ENCODE measurements at regions not wholly inside any gene's neighbourhood (a gene's known extent, or its start where the extent isn't known, plus 50 kb on each side); places are given as distances from the start of the nearest gene placed in this dataset.
"Not testable (repeated sequence)": the region's sequence is repeated elsewhere in the genome, so short reads cannot be mapped to it uniquely, and the experiment has no call there.

DNA sequence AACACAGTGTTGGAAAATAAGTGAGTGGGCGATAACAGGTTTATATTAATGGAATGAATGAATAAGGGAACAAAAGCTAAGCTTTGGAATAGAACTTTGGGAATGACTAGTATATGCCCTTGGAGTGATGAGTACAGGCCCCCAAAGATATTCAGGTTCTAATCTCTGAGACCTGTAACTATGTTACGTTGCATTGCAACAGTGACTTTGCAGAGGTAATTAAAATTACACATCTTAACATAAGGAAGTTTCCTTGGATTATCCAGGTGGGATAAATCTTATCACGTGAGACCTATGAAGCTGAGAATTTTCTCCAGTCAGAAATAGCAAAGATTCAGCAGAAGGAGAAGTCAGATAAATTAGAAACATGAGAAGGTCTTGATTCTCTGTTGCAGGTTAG, 661.5 kb upstream of the LINC00305 start:
- no peak for DNase-seq

DNA sequence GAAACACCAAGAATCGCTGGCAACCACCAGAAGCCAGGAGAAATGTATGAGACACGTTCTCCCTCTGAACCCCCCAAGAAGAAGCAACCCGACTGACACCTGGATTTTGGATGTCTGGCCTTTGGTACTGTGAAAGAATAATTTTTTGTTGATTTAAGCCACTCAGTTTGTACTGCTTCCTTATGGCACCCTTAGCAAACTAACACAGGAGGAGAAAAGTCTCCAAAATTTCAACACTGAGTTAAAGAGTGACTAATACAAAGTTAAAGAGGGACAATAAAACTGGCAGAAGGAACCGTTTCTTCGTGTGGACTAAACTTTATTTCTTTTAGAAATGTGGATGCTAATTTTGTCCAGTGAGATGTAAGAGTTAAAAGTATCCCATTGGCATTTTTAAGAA, 660.9 kb upstream of the LINC00305 start:
- DNase-seq, result no peak

DNA sequence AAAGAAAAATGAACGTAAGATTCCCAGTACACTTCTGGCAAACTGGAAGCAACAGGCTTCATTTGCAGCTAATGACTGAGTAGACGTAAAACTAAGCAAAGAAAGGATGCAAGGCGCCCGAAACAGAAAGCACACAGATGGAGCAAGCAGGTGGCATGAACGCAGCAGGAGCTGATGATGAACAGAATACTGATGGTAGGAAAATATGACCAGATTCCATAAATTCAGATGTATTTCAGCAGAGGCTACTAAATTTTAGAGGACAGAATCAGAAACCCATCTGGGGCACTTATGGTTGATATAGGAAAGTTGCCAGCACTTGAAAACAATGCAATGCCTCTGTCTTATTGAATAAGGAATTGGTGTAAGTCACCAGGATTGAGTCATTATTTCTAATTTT, 658.7 kb upstream of the LINC00305 start:
- DNase-seq, result no peak

DNA sequence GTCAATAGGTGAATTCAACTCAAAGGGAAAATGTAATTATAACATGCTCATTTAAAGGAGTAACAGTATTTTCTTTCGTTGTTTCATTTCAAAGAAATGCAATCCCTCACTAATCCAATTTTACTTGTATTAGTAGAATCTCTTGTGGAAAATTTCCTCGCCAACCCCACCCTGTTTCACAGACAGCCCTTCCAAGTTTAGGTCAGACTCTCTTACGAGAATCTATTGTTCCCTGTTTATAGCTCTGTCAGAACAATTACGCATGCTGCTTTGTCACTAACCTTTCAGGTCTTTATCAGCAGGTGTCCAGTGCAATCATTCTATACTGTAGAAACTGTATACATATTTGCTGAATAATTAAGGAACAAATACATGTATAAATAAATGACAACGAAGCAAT, 657.8 kb upstream of the LINC00305 start:
- no peak for DNase-seq

DNA sequence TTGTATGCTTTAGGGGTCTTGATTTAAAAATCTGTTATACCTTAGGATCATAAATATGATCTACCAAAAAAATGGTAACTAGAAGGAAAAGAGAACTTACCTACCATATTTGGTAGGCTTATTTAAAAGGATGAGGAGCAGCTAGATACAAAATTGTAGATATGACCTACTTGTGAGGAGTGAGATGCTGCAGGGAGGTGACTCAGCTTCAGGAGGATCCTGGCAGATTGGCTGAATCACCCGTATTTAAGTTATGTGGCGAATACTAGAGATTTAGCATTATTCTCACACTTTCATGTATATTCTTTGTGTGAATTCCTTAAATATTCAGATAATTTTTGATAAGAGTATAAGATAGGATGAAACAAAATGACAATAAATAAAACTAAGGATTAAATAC, 657.3 kb upstream of the LINC00305 start:
- no peak for DNase-seq

DNA sequence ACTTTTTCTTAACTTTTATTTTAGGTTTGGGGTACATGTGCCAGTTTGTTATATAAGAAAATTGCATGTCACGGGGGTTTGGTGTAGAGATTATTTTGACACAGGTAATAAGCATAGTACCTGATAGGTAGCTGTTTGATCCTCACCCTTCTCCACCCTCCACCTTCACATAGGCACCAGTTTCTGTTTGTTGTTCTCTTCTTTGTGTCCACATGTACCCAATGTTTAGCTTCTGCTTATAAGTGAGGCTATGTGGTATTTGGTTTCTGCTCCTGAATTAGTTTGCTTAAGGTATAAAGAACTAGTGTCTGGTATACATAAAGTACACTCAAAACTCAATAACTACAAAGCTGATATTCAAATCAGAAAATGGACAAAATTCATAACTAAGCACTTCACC, 654.6 kb upstream of the LINC00305 start:
- DNase-seq, result no peak

DNA sequence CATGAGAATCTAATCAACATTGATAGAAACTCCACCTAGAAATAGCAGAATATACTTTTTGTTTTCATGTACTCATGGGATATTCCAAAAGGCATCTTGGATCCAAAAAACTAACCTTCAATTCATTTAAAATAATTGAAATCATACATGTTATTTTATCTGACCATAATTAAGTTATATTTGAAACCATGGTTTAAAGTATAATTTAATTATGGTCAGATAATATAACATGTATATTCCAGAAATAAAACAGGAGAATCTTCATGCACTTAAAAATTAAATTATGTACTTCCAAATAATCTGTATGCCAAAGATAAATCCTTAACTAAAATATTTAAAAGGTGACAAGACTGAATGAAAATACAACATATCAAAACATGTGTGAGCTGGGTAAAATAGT, 651.3 kb upstream of the LINC00305 start:
- DNase-seq, result no peak

DNA sequence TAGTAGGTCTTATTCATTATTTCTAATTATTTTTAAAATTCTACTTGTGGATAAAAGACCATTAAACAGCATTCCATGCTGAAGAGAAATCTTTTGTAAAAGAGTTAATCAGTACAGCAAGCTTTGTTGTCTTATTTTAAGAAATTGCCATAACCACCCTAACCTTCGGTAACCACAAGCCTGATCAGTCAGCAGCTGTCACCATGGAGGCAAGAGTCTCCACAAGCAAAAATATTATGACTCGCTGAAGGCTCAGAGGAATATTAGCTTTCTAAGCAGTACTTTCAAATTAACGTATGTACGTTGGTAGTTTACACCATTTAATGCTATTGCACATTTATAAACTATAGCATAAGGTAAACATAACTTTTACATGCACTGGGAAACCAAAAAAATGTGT, 650.5 kb upstream of the LINC00305 start:
- DNase-seq, result no peak

DNA sequence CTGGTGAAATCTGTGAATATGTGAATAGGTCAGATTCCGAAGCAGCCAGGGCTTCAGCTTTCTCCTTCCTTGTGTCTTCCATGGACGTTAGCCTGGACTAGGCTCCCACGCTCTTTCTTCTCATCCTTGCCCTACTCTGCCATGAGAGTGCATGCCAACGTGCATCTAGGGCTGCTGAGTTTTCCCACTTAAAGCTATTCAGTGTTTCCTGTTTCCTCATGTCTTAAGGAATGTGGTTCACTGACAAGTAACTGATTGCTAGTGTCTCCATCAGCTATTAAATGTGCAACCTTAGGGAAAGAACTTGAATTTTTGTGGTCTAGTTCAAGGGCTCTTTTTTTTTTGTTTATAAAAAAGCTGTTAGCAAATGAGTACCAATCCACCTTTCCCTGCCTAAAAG, 642.3 kb upstream of the LINC00305 start:
- no peak for DNase-seq

DNA sequence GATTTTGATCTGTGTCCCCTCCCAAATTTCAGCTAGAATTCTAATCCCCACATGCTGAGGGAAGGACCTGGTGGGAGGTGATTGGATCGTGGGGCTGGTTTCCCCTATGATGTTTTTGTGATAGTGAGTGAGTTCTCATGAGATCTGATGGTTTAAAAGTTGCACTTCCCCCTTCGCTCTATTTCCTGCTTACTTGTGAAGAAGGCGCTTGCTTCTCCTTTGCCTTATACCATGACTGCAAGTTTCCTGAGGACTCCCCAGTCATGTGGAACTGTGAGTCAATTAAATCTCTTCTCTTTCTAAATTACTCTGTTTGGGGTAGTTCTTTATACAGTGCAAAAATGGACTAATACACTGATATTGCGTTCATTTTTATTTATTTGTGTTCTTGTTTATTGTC, 636.8 kb upstream of the LINC00305 start:
- no peak for DNase-seq

DNA sequence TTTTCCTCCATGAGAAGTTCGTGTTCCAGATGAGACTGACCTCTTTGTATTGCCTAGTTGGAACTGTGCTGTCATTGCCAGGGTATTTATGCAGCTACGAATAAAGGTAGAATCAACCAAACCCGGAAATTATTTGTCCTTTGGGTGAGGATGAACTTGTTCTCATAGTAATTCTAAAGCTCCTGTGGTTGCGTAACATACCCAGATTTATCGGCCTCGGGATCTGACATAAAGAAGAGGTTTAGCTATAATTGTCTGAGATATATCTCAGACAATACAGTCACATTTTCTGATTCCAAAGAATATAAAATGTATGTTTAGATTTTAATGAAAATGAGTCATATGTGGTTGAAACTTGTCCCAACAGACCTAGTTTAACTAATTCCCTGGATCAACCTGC, 628.7 kb upstream of the LINC00305 start:
- no peak for DNase-seq

DNA sequence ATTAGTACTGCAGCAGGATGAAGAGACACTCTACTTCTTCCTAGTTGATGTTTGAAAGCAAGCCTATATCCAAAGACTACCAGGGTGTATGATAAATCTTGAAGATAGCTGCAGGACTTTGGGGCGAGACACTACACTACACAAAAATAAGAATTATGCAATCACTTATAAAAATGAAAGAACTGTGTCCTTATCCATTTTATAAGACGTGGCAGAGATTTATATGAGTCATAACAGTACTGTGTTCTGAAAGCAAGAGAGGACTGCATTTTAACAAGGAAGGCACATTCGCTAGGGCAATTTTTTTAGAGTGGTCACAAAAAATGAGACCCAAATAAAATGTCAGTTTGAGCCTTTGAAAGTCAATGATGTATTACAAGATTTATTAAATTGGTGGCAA, 617.0 kb upstream of the LINC00305 start:
- DNase-seq, result no peak

DNA sequence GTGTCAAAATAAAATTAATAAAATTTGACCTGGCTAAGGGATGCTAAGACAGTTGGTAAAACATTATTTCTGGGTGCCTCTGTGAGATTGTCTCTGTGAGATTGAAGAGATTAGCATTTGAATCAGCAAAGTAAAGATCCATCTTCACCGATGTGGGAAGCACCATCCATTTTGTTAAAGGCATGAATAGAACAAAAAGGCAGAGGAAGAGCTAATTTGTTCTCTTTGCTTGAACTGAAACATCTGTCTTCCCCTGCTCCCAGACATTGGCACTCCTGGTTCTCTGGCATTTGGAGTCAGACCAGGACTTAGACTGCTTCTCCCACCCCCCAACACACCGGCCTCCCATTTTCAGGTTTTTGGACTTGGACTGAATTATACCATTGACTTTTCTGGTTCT, 603.8 kb upstream of the LINC00305 start:
- no peak for DNase-seq

DNA sequence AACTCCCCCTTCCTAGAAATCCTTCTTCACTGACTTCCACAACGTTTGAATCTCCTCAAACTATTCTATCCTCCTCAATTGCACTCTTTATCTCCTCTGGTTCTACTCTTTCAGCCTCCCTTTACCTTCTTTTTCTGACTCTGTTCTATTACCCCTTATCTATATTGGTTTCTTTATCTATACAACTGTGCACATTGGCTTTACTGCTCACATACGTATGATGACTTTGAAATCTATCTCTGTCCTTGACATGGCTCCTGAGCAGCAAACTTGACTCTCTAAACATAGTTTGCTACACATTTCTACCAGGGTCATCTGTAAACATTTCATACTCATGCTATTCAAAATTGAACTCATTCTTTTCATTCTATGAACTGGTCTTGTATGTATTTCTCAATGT, 601.0 kb upstream of the LINC00305 start:
- no peak for DNase-seq

DNA sequence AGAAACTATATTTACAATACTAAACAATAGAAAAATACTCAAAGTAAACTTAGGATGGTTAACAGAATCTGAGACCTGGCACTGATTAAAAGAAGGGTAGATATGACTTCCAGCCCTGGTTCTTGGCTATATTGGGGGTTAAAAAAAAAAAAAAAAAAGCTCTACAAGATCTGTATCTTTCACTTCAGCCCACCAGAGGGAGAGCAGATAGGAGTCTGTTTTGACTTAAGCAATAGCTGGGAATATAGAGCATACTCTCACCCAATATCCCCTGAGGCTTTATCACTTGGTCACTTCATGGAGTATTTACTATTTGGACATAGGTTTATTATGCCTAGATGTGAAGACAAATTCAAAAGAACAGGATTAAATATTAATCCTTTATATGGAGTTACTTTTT, 598.9 kb upstream of the LINC00305 start:
- DNase-seq, result no peak

DNA sequence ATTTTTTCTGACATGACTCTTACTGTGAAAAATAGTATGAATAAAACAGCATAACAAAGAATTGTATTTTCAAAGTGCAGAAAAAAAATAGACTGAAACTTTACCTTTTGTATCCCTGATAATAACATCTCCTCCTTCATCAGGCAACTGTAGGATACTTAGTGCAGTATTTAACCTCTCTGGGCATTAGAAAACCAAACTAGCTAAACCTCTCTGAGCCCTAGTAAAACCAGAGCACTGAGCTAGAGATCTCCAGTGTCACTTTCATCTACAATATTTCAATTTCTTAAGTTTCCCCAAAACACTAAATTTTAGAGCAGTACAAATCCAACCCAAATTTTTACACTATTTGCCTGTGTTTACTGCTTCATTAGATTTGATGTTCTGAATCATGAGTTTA, 594.0 kb upstream of the LINC00305 start:
- DNase-seq, result no peak

DNA sequence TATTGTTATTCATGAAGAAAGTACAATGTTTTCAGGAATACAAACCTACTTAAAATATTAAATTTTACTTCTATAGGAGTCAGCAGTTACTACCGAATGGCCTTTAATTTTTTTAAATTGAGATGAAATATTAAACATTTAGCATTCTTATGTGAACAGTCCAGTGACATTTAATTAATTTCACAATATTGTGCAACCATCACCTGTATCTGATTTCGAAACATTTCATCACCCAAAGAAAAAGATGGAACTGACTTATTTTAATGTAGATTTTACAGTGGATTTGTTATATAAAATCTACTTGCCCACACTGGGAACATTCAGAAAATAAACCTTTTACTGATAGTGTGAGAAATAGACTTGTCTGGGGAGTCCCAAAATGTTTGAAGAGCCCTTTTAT, 585.2 kb upstream of the LINC00305 start:
- no peak for DNase-seq

DNA sequence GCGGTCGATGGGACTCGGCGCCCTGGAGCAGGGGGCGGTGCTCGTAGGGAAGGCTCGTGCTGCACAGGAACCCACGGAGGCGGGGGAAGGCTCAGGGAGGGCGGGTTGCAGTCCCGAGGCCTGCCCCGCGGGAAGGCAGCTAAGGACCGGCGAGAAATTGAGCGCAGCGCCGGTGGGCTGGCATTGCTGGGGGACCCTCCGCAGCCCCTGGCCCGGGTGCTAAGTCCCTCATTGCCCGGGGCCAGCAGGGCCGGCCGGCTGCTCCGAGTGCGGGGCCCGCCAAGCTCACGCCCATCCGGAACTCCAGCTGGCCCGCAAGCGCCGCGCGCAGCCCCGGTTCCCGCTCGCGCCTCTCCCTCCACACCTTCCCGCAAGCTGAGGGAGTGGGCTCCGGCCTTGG, 576.8 kb upstream of the LINC00305 start:
- not testable (repeated sequence) for DNase-seq

DNA sequence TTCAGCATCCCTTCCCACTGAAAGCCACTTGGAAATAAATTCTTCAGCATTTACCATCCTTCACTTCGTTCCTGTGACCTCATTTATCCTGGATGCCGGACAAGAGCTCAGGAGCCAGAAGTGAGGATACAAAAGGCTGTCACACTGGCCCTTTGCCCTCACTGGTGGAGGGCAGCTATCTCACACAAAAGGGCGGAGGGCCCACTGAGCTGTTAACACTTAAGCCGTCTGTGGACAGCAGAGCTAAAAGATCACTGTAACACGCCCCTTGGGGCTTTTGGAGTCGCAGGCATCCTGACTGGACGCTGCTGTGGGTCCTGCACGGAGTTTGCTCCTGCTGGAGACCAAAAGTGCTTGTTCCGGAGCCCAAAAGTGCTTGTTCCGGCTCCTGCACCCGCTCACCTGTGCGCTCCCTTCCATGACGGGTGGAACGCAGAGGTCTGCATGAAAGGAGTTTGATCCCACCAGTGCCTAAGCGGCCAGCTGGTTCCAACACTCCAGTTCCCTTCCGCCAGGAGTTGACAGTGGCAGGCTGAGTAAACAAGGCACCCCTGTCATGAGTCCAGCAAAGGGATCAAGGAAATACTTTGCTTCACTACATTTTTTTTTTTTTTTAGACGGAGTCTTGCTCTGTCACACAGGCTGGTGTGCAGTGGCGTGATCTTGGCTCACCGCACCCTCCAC, 572.0 kb upstream of the LINC00305 start:
- DNase-seq, result no peak

DNA sequence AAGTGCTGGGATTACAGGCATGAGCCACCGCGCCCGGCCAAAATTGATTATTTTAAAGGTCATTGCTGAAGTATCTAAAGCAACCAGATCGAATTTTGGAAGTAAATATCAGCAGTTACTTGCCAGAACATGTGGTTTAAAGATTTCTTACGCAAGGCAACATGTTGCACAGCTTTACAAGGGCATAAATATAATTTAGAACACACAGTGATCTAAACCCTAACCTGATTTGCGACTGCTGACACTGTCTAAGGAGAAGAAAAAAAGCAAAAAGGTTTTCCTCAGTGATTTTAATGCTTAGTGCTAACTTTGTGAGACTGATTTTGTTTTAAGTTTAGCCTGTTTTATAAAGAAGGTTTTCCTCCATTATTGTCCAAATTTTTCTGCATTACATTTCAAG, 569.9 kb upstream of the LINC00305 start:
- no peak for DNase-seq

DNA sequence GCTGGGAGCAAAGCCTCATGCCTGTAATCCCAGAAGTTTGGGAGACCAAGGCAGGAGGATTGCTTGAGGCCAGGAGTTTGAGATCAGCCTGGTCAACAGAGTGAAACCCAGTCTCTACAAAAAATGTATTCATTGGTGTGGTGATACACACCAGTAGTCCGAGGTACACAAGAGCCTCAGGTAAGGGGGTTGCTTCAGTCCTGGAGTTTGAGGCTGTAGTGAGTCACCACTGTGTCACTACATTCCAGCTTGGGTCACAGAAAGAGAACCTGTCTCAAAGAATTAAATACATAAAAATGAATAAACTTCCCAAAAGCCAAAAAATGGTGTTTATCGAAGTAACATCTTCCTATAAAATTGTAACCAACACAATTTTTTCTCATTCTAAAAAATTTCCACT, 568.1 kb upstream of the LINC00305 start:
- no peak for DNase-seq

DNA sequence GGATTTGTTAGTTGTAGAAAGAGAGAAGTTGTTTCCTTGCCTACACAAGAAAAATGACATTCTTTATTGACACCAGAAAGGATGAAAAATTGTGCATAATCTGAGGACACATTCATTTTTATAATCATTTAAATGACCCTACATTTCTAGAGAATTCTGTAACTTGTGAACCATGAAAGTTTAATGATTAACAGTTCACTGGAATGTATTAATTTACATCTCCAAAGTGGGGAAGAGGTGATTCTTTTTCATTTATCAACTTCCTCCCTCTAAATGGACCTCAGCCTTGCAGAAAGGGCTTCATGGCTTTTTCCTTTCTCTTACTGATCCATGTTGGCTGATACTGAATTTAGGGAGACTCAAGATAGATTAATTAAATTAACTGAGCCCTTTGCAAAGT, 565.2 kb upstream of the LINC00305 start:
- DNase-seq, result no peak

DNA sequence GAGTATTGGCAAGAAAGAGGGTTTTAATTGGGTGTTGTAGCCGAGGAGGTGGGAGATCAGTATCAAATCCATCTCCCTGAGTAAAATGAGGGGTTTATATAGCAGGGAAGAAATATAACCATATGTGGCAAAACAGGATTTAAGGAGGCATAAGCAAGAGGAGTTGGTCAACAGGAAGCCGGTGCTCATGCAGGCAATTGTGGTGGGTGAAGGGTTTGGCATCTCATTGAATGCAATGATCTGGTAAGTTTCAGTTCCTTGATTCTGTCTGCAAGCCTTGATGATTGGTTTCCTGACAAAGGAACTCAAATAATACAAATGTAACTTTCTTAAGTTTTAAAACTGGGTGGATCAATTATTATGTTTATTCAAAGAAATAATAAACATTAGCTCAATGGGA, 564.4 kb upstream of the LINC00305 start:
- peak; percentile 23 to 35 for DNase-seq

DNA sequence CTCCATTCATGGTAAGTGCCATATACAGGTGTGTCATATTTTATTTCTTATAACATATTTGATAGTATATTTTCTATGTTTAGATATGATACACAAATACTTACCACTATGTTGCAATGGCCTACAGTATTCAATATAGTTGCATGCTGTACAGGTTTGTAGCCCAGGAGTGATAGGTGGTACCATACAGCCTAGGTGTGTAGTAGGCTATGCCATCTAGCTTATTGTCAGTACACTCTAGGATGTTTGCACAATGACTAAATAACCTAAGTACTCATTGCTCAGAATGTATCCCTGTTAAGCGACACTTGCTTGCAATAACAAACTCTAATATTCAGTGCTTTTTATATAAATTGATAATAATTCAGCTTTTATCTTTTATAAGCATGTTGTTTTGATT, 563.1 kb upstream of the LINC00305 start:
- DNase-seq, result no peak

DNA sequence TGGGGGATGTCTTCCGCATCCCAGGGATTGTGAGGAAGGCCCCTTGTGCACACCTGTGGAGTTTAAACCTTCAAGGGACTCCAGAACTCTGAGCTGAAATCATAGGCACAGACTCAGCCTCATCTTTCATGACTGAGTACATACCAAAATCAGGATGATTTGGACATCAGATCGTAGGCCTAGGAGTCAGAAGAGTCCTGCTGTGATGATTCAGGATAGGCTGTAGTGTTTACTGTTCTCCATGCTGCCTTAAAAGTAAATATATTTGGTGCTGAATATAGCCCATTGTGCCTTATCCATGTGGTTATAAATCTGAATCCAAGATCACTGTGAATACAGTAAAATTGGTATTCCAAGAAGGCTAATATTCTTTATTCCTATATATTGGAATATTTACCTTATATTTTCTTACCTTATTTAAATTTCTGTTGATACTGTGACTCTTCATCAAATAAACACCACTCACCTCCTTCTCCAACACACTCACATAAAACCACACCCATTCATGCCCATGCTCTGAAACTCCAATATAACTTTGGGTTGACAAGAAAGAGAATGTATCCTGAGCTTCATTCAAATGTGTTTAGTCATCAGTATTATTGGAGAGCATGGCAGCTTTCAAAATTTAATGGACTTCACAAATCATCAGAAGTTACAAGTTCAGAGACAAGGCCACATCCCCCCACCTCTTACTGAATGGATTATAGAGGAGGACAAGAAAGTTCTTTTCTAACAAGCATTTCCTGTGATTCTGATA, 561.4 kb upstream of the LINC00305 start:
- no peak for DNase-seq

All from AML-193 (cell line).